Neutrophil (primary cell): ENCODE measurements at regions not wholly inside any gene's neighbourhood (a gene's known extent, or its start where the extent isn't known, plus 50 kb on each side); places are given as distances from the start of the nearest gene placed in this dataset.

ENCODE experiments used
- H3K27ac ChIP-seq: fragments of 200-600 bp; sonication (generic); 2 replicates; pipeline ENCODE4 v1.5.1; 2016; ENCODE audit warnings: mild to moderate bottlenecking, moderate library complexity
- H3K27me3 ChIP-seq: fragments of 200-600 bp; sonication (generic); 2 replicates; pipeline ENCODE4 v1.6.0; 2016; ENCODE audit warnings: mild to moderate bottlenecking
- H3K36me3 ChIP-seq: fragments of 200-600 bp; sonication (generic); 2 replicates; pipeline ENCODE4 v1.5.1; 2017
- H3K4me1 ChIP-seq, 2 experiments: fragments of 200-600 bp in 1 of 2; sonication (generic) in 1 of 2; 1 replicate in 1 of 2; 2 replicates in 1 of 2; pipeline versions ENCODE4 v1.5.1 to v1.6.1; 2013 to 2016; ENCODE audit warnings: low read depth in 1 of 2, low read length in 1 of 2, mild to moderate bottlenecking in 1 of 2, moderate library complexity in 1 of 2; ENCODE audit not compliant: control insufficient read depth in 1 of 2, insufficient read depth in 1 of 2
- H3K4me3 ChIP-seq, 2 experiments: fragments of 200-600 bp in 1 of 2; sonication (generic) in 1 of 2; 1 replicate in 1 of 2; 2 replicates in 1 of 2; pipeline ENCODE4 v1.5.1; 2013 to 2016; ENCODE audit warnings: low read depth in 1 of 2, low read length in 1 of 2, mild to moderate bottlenecking in 1 of 2, moderate library complexity in 1 of 2
- H3K9me3 ChIP-seq: fragments of 200-600 bp; sonication (generic); 2 replicates; pipeline ENCODE4 v1.5.1; 2016
- TF ChIP-seq, protein P1 (sequence below): fragments of 200-600 bp; sonication (generic); IDR thresholded peaks from 2 replicates; pipeline ENCODE4 v1.5.1; 2016; ENCODE audit warnings: antibody characterized with exemption

DNA sequence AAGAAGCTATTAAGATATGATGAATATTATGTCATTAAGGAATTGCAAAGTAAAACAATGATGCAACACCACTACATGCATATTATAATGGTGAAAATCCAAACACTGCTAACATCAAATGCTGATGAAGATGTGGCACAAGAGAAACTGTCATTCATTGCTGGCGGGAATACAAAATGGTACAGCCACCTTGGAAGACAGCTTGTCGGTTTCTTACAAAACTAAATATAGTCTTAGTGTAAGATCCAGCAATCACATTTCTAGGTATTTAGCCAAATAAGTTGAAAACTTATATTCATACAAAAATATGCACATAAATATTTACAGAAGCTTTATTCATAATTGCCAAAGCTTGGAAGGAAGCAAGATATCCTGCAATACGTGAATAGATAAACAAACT is 114.9 kb upstream of the EDNRB start:
- TF ChIP-seq, protein P1, sequence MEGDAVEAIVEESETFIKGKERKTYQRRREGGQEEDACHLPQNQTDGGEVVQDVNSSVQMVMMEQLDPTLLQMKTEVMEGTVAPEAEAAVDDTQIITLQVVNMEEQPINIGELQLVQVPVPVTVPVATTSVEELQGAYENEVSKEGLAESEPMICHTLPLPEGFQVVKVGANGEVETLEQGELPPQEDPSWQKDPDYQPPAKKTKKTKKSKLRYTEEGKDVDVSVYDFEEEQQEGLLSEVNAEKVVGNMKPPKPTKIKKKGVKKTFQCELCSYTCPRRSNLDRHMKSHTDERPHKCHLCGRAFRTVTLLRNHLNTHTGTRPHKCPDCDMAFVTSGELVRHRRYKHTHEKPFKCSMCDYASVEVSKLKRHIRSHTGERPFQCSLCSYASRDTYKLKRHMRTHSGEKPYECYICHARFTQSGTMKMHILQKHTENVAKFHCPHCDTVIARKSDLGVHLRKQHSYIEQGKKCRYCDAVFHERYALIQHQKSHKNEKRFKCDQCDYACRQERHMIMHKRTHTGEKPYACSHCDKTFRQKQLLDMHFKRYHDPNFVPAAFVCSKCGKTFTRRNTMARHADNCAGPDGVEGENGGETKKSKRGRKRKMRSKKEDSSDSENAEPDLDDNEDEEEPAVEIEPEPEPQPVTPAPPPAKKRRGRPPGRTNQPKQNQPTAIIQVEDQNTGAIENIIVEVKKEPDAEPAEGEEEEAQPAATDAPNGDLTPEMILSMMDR = no peak
- Histone ChIP-seq H3K4me3 (no peak overlapping the region), H3K27ac (no peak overlapping the region), H3K9me3 (no peaks in the 10 kb centered on the region), H3K4me1 (no peaks in the 10 kb centered on the region), H3K27me3 (no peaks in the 10 kb centered on the region), H3K36me3 (no peaks in the 10 kb centered on the region)

DNA sequence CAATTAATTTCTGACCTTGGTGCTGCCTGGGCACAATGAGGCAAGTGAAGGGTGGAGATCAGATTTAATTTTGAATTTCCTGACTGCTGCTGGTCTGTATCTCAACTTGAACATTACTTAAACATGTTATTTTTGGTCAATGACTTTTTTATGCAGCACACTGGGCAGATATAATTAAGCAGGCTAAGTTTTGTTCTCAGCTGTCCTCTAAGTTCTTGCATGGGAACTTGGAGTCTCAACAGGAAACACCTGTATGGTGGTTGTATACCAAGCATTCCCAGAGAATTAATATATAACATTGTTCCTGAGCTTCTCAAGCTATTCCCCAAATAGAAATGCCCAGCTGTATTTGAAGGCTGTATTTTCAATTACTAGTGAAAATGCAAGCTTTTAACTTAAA is 113.5 kb upstream of the EDNRB start:
- H3K36me3 ChIP-seq = no peaks in the 10 kb centered on the region
- H3K9me3 ChIP-seq = no peaks in the 10 kb centered on the region
- H3K27me3 ChIP-seq = no peaks in the 10 kb centered on the region
- no peak overlapping the region for H3K27ac ChIP-seq
- TF ChIP-seq, protein P1 = no peak
- no peak overlapping the region for H3K4me3 ChIP-seq
- no peaks in the 10 kb centered on the region for H3K4me1 ChIP-seq

DNA sequence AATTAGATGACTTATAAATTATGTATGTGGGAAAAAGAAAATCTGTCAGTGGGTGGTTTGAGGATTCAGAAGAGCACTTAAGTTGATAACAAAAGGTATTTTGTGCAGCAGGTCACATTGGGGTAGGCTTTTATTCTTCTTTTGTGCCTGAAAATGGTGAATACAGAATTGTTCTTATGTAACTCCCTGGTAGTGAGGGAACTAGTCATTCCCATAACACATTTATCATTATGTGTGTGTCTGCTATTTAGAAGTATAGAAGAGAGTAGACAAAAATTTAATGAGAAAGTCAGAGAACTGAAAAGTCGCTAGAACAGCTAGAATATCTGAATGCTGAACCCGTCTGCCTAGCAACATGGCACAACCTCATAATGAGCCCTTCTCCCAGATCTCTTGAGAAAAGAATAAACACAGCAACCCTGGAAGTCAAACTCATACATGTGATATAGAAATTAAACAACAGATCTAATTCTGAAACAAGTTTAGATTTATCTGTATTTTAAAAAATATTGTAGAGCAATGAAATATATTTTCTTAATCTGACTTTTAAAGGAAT is 111.8 kb upstream of the EDNRB start:
- Histone ChIP-seq H3K4me3 (no peak overlapping the region), H3K27me3 (no peaks in the 10 kb centered on the region), H3K27ac (no peak overlapping the region), H3K4me1 (no peaks in the 10 kb centered on the region), H3K36me3 (no peaks in the 10 kb centered on the region), H3K9me3 (no peaks in the 10 kb centered on the region)
- TF ChIP-seq, protein P1 = no peak

DNA sequence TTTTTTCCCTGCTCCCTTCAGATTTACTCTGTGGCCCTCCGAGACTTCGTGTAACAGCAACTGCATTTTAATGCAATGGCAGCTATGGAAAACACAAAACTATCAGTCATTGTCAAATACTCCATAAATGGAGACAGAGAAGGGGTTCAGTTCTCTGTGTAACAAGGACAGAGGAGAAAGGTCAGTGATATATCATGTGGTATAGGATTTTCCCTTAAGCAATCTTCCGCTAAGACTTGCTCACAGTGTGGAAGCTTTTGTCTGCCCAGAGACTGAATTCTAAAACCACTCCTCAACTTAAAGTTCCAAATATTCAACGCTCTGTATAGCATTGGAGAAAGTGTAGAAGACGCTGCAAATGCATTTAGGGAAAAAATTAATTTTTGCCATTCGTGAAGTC is 111.3 kb upstream of the EDNRB start:
- Histone ChIP-seq H3K9me3 (no peaks in the 10 kb centered on the region), H3K4me1 (no peaks in the 10 kb centered on the region), H3K27me3 (no peaks in the 10 kb centered on the region), H3K36me3 (no peaks in the 10 kb centered on the region), H3K27ac (no peak overlapping the region), H3K4me3 (no peak overlapping the region)
- TF ChIP-seq, protein P1 = no peak

DNA sequence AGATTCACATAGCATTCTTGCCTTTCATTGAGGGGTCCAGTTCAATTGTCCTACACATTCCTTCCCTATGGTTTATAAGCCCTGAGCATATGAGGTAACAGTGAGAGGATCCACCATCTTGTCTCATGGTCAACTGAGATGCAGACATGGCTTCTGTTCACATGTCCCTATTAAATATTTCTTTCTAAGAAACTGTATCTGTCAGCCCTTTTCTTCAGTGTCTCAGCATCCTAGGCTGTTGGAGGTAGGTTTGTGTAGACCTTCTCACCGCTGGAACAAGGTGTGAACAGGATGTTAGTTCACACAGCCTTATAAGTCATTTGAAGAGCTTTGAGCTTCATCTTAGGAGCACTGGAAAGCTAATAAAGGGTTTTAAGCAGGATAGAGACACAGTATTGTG is 110.3 kb upstream of the EDNRB start:
- Histone ChIP-seq H3K4me3 (no peak overlapping the region), H3K36me3 (no peaks in the 10 kb centered on the region), H3K4me1 (no peaks in the 10 kb centered on the region), H3K9me3 (no peaks in the 10 kb centered on the region), H3K27ac (no peak overlapping the region), H3K27me3 (no peaks in the 10 kb centered on the region)
- TF ChIP-seq, protein P1 = no peak

DNA sequence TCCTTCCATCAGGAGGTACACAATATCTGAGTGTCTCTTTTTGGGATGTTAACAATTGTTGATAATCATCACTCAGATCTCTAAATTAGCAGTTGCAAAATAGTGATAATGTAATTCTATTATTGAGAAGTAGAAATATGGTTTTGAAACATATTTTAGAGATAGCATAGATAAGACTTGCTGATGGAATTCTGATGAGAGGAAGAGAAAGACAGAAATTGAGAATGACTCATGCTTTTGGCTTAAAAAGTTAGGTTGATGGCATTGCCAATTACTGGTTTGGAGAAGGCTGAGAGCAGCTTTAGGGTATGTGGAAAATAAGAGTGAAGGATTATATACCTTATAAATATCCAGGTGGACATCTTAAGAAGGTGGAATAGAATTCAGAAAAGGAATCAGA is 106.4 kb upstream of the EDNRB start:
- H3K27me3 ChIP-seq = no peaks in the 10 kb centered on the region
- H3K4me1 ChIP-seq = no peaks in the 10 kb centered on the region
- no peak overlapping the region for H3K4me3 ChIP-seq
- H3K9me3 ChIP-seq = no peaks in the 10 kb centered on the region
- TF ChIP-seq, protein P1 = no peak
- H3K27ac ChIP-seq = no peak overlapping the region
- H3K36me3 ChIP-seq = no peaks in the 10 kb centered on the region
